ENCODE measurements at regions not wholly inside any gene's neighbourhood (a gene's known extent, or its start where the extent isn't known, plus 50 kb on each side); places are given as distances from the start of the nearest gene placed in this dataset.

DNA sequence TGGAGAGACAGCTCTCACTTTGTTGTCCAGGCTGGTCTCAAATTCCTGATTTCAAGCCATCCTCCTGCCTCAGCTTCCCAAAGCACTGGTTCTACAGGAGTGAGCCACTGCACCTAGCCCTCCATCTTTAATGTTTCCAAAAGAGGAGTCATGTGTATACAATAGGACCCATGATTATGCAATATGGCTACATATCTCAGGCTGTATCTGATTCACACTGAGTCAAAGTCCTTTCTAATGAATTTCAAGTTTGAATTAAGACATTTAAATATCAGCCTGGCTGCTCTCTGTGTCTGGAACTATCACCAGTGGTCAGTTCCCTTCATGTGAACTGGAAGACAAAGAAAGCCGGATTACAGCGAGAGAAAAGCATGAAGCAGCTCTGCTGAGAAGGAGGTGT is 90.5 kb downstream of the MINAR1 start:
- Histone ChIP-seq H3K4me3 (no peak overlapping the region), H3K27me3 (peaks cover 0 to 15% (median 0%) of the 10 kb centered on the region in 4 donors), H3K36me3 (no peaks in the 10 kb centered on the region), H3K27ac (replicated peaks in 1 of 4) (no peak overlapping the region), H3K4me1 (no peaks in the 10 kb centered on the region), H3K9me3 (no peaks in the 10 kb centered on the region)
- intact Hi-C loops (cut with DNase I): no loop called here
- TF ChIP-seq POLR2A (IDR thresholded peaks at IDR 0.05; ENCODE audit: low read depth) (no peak), EP300 (IDR thresholded peaks at IDR 0.05) (no peak), POLR2AphosphoS5 (IDR thresholded peaks at IDR 0.05) (no peak)
- TF ChIP-seq, protein P1, sequence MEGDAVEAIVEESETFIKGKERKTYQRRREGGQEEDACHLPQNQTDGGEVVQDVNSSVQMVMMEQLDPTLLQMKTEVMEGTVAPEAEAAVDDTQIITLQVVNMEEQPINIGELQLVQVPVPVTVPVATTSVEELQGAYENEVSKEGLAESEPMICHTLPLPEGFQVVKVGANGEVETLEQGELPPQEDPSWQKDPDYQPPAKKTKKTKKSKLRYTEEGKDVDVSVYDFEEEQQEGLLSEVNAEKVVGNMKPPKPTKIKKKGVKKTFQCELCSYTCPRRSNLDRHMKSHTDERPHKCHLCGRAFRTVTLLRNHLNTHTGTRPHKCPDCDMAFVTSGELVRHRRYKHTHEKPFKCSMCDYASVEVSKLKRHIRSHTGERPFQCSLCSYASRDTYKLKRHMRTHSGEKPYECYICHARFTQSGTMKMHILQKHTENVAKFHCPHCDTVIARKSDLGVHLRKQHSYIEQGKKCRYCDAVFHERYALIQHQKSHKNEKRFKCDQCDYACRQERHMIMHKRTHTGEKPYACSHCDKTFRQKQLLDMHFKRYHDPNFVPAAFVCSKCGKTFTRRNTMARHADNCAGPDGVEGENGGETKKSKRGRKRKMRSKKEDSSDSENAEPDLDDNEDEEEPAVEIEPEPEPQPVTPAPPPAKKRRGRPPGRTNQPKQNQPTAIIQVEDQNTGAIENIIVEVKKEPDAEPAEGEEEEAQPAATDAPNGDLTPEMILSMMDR (IDR thresholded peaks at IDR 0.05): no peak
- DNase-seq (ENCODE audit: extremely low spot score): no peak
- WGBS: 89% methylated on average over 2 of the region's 2 CpGs

DNA sequence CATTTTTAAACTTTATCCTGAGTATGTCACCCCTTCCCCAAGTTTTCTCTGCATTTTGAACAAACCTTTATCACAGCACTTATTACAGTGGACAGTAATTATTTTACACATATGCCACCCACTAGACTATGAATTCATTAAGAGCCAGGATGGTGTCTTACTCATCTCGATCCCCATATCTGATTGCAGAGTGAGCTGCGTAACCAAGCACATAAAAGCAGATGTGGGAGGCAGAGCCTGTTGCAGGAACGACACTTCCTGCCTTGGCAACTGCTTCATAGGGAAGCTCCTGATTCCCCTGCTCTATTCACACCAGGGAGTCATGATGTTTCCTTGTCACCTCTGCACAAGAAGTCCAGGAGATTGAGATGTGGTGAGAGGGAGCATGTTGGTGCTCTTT is 91.1 kb downstream of the MINAR1 start:
- peaks cover 0 to 14% (median 0%) of the 10 kb centered on the region in 4 donors for H3K27me3 ChIP-seq
- peak; percentile 82 for DNase-seq (ENCODE audit: extremely low spot score)
- H3K9me3 ChIP-seq: no peaks in the 10 kb centered on the region
- no peaks in the 10 kb centered on the region for H3K36me3 ChIP-seq
- no peak overlapping the region for H3K27ac ChIP-seq (replicated peaks in 1 of 4)
- TF ChIP-seq, protein P1 (IDR thresholded peaks at IDR 0.05): no peak
- TF ChIP-seq POLR2A (IDR thresholded peaks at IDR 0.05; ENCODE audit: low read depth) (no peak), POLR2AphosphoS5 (IDR thresholded peaks at IDR 0.05) (no peak), EP300 (IDR thresholded peaks at IDR 0.05) (no peak)
- intact Hi-C loops (cut with DNase I): no loop called here
- no peak overlapping the region for H3K4me3 ChIP-seq
- no peaks in the 10 kb centered on the region for H3K4me1 ChIP-seq
- WGBS: 63% methylated on average over 3 of the region's 3 CpGs

DNA sequence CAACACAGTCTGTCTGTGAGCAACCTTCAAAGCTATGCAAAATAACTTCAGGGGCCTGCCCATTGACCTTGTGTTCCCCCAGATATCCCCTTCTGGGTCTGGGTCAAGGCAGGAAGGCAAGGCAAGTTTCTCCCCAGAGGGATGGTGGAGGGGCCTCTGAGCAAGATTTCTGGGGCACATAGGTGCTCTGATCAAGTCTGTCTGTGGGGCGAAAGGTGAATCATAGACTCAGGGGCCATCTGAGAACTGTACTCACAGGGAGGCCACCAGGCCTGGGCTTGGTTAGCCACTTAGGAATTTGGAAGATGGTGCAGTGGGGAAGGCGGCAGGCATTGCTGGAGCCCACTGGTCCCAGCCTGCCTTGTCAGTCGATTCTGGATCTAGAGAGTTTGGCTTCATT is 92.4 kb downstream of the MINAR1 start:
- Histone ChIP-seq H3K4me3 (no peak overlapping the region), H3K27ac (replicated peaks in 1 of 4) (no peak overlapping the region), H3K27me3 (peaks cover 0 to 14% (median 0%) of the 10 kb centered on the region in 4 donors), H3K4me1 (no peaks in the 10 kb centered on the region), H3K36me3 (no peaks in the 10 kb centered on the region), H3K9me3 (no peaks in the 10 kb centered on the region)
- no CpG with 5 or more reads among the region's 3 CpGs for WGBS
- peak; percentile 74 for DNase-seq (ENCODE audit: extremely low spot score)
- TF ChIP-seq EP300 (IDR thresholded peaks at IDR 0.05) (no peak), POLR2AphosphoS5 (IDR thresholded peaks at IDR 0.05) (no peak), POLR2A (IDR thresholded peaks at IDR 0.05; ENCODE audit: low read depth) (no peak)
- TF ChIP-seq, protein P1 (IDR thresholded peaks at IDR 0.05): no peak
- intact Hi-C loops (cut with DNase I): no loop called here

DNA sequence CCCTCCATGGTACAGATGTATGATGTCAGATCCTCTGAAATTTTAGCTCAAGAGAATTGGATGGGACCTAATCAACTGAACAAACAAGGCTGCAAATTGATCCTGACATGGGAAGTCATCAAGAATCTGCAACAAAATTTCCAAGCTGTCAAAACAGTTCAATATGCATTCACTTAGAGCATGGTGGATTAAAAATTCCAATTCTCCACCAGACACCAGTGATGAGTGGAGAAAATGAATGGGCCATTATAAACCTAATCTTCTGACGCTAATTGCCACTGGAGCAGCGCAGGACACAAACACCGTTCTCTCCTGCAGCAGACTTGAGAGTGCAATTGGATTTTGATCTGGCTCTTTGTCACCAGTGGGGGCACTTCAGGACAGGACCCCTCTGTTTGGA is 94.2 kb downstream of the MINAR1 start:
- Histone ChIP-seq H3K9me3 (no peaks in the 10 kb centered on the region), H3K36me3 (no peaks in the 10 kb centered on the region), H3K27me3 (peaks cover 0 to 17% (median 0%) of the 10 kb centered on the region in 4 donors), H3K27ac (replicated peaks in 1 of 4) (no peak overlapping the region), H3K4me1 (no peaks in the 10 kb centered on the region), H3K4me3 (no peak overlapping the region)
- intact Hi-C loops (cut with DNase I): no loop called here
- DNase-seq (ENCODE audit: extremely low spot score): no peak
- WGBS: no CpG with 5 or more reads among the region's 3 CpGs
- no peak for TF ChIP-seq POLR2A (IDR thresholded peaks at IDR 0.05; ENCODE audit: low read depth)
- TF ChIP-seq, protein P1 (IDR thresholded peaks at IDR 0.05): no peak
- no peak for TF ChIP-seq EP300 (IDR thresholded peaks at IDR 0.05)
- no peak for TF ChIP-seq POLR2AphosphoS5 (IDR thresholded peaks at IDR 0.05)

DNA sequence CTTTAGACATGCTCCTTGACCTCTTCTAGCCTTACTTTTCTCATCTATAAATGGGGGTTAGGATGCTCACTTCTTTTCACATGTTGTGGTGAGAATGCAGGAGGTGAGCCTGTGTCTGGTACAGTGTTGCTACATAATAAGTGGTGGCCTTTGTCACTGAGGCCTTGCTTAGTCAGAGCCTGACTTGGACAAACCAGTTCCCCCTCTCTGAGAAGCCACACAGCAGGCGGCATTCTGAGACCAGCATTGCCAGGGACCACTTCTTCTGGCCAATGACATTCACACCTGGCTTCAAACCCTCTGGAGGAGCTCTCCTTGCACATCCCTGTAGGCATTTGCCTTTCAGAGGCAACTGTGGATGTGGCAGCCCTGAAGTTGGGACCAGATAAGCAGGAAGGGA is 95.7 kb downstream of the MINAR1 start:
- Histone ChIP-seq H3K4me1 (no peaks in the 10 kb centered on the region), H3K9me3 (no peaks in the 10 kb centered on the region), H3K36me3 (no peaks in the 10 kb centered on the region), H3K27ac (replicated peaks in 1 of 4) (no peak overlapping the region), H3K27me3 (peaks cover 0 to 17% (median 0%) of the 10 kb centered on the region in 4 donors), H3K4me3 (no peak overlapping the region)
- intact Hi-C loops (cut with DNase I): no loop called here
- 0% methylated on average over 1 of the region's 1 CpG for WGBS
- no peak for TF ChIP-seq POLR2A (IDR thresholded peaks at IDR 0.05; ENCODE audit: low read depth)
- TF ChIP-seq, protein P1 (IDR thresholded peaks at IDR 0.05): no peak
- TF ChIP-seq EP300 (IDR thresholded peaks at IDR 0.05): no peak
- no peak for TF ChIP-seq POLR2AphosphoS5 (IDR thresholded peaks at IDR 0.05)
- DNase-seq (ENCODE audit: extremely low spot score): peak; percentile 77
